Right lobe of liver (tissue), 4 donors: ENCODE measurements at regions not wholly inside any gene's neighbourhood (a gene's known extent, or its start where the extent isn't known, plus 50 kb on each side); places are given as distances from the start of the nearest gene placed in this dataset.

Source experiments
- CTCF ChIP-seq, 4 donors: fragments of 200-600 bp in 3 of 4; fragments of 450-650 bp in 1 of 4; IDR thresholded peaks; one replicate each; pipeline versions ENCODE4 v1.5.1 to v1.8.0; 2016 to 2022; ENCODE audit warnings: antibody characterized with exemption in 4 of 4, mild to moderate bottlenecking in 2 of 4
- POLR2A ChIP-seq: fragments of 450-650 bp; IDR thresholded peaks from one replicate; pipeline ENCODE4 v1.6.1; 2017; ENCODE audit warnings: antibody characterized with exemption, mild to moderate bottlenecking
- donor health status: DM: no; HTN: no; CAD: no.
- donor health status: DM: no; HTN: no; CAD: no.
- donor health status: DM: no; HTN: yes; CAD: no.

GRCh38 chr3:22969276-22969675 lies 233.9 kb upstream of the UBE2E2 start:
- no peak for TF ChIP-seq CTCF (IDR thresholded peaks at IDR 0.05)
- no peak for TF ChIP-seq POLR2A
